Panc1 (cell line): ENCODE measurements at regions not wholly inside any gene's neighbourhood (a gene's known extent, or its start where the extent isn't known, plus 50 kb on each side); places are given as distances from the start of the nearest gene placed in this dataset.

Source experiments
- ATAC-seq: fragments of 200-7000 bp; cut with Tn5 transposase; 2 replicates; pipeline ENCODE4 v1.9.1; 2020; ENCODE audit warnings: mild to moderate bottlenecking, moderate library complexity
- BruUV-seq: library from RNA; stranded (reverse); fragments of 400-500 nt; replicated peaks from 2 replicates; lab custom pipeline; 2021; lab: Mats Ljungman, UMichigan
- CTCF ChIA-PET: fragments of 300-600 bp; sonication (Branson Sonifier 250); formaldehyde crosslinking; loops from one replicate; lab custom pipeline; 2022; ENCODE audit warnings: antibody characterized with exemption; lab: Charles Lee
- POLR2A ChIA-PET: fragments of 300-600 bp; sonication (Branson Sonifier 250); formaldehyde crosslinking; loops from one replicate; lab custom pipeline; 2022; ENCODE audit warnings: antibody characterized with exemption; lab: Charles Lee
- DNase-seq: peaks from one replicate; pipeline ENCODE4 v3.0.0-alpha.2; 2010; ENCODE audit warnings: low read depth, low spot score
- H3K27ac ChIP-seq: 2 replicates; pipeline ENCODE4 v1.5.1; 2011; ENCODE audit warnings: mild to moderate bottlenecking, low read length, inconsistent platforms
- H3K27me3 ChIP-seq: fragments of 200-500 bp; sonication (Bioruptor generic); 2 replicates; pipeline ENCODE4 v1.6.0; 2014; ENCODE audit warnings: low read length, inconsistent platforms; ENCODE audit not compliant: control insufficient read depth, insufficient read depth
- H3K36me3 ChIP-seq: fragments of 200-500 bp; sonication (Bioruptor generic); 2 replicates; pipeline ENCODE4 v1.5.1; 2014; ENCODE audit warnings: inconsistent platforms, mild to moderate bottlenecking, low read length, moderate library complexity; ENCODE audit not compliant: control insufficient read depth, insufficient read depth
- H3K4me1 ChIP-seq: 2 replicates; pipeline ENCODE4 v1.5.1; 2011; ENCODE audit warnings: inconsistent platforms, mild to moderate bottlenecking, low read length, moderate library complexity; ENCODE audit not compliant: control insufficient read depth, insufficient read depth
- H3K4me3 ChIP-seq, 2 experiments: 2 replicates each; pipeline ENCODE4 v1.5.1; 2011 to 2012; ENCODE audit warnings: low read depth in 2 of 2, low read length in 2 of 2, mild to moderate bottlenecking in 2 of 2, inconsistent platforms in 1 of 2, moderate library complexity in 1 of 2
- H3K9me3 ChIP-seq: fragments of 200-500 bp; sonication (Bioruptor generic); 2 replicates; pipeline ENCODE4 v1.5.1; 2014; ENCODE audit warnings: low read depth, mild to moderate bottlenecking, inconsistent platforms, low read length, moderate library complexity; ENCODE audit not compliant: control insufficient read depth, insufficient read depth
- CTCF ChIP-seq: fragments of 450-650 bp; IDR thresholded peaks from 2 replicates; pipeline ENCODE4 v1.5.1; 2017; ENCODE audit warnings: mild to moderate bottlenecking
- POLR2AphosphoS5 ChIP-seq: IDR thresholded peaks from 2 replicates; pipeline ENCODE4 v1.6.1; 2012; ENCODE audit warnings: mild to moderate bottlenecking, low read depth, low read length, moderate library complexity
- REST ChIP-seq, 2 experiments: IDR thresholded peaks; 2 replicates each; pipeline ENCODE4 v1.6.1; 2011 to 2012; ENCODE audit warnings: low read depth in 2 of 2, control low read depth in 1 of 2, low read length in 1 of 2, mild to moderate bottlenecking in 1 of 2, moderate library complexity in 1 of 2; ENCODE audit not compliant: insufficient read depth in 1 of 2
- SIN3A ChIP-seq: IDR thresholded peaks from 2 replicates; pipeline ENCODE4 v1.6.1; 2012; ENCODE audit warnings: low read depth, mild to moderate bottlenecking, low read length, moderate library complexity, borderline replicate concordance; ENCODE audit not compliant: insufficient read depth
- TCF7L2 ChIP-seq: IDR thresholded peaks from 2 replicates; pipeline ENCODE4 v1.6.1; 2011; ENCODE audit warnings: mild to moderate bottlenecking, low read depth, low read length, inconsistent platforms
- in situ Hi-C: cut with HindIII; loops from 2 replicates; pipeline ENCODE4 v1.10.0; 2016; ENCODE audit warnings: low sequenced_read_pairs, low pct_unique_long_range_greater_than_20kb
- intact Hi-C: fragments of 100-400 bp; cut with micrococcal nuclease; formaldehyde crosslinking; loops from one replicate; pipeline ENCODE4 v1.10.0; 2022; ENCODE audit not compliant: unreplicated experiment

- TF ChIP-seq REST (IDR thresholded peaks at IDR 0.05; ENCODE audit: insufficient read depth in 1 of 2, low read depth in 2 of 2, low read length in 1 of 2) (no peak), CTCF (no peak), POLR2AphosphoS5 (no peak), TCF7L2 (no peak), SIN3A (no peak)
- intact Hi-C loops (no loop called here), in situ Hi-C loops (no loop called here)
- Histone ChIP-seq H3K9me3 (peaks cover 2% of the 10 kb centered on the region; the same call in 1 of the 2 replicates), H3K36me3 (no peaks in the 10 kb centered on the region), H3K27me3 (no peaks in the 10 kb centered on the region), H3K4me3 (peak overlapping the region in 1 of 2 experiments; percentile 35; a peak in 2 of 4 replicates), H3K4me1 (peaks cover 5% of the 10 kb centered on the region; the same call in 1 of the 2 replicates), H3K27ac (peak overlapping the region; percentile 79)
- ATAC-seq (peak; percentile 97), DNase-seq (peak; percentile 88)
- ChIA-PET CTCF (no interaction called here), POLR2A (no interaction called here)
- no TSS peak for BruUV-seq
These were observed 439.9 kb downstream of the GADD45G start for GRCh38 chr9:90044710-90045151.

- Histone ChIP-seq H3K27me3 (no peaks in the 10 kb centered on the region), H3K4me1 (peaks cover 5% of the 10 kb centered on the region; the same call in 1 of the 2 replicates), H3K9me3 (peaks cover 2% of the 10 kb centered on the region; the same call in 1 of the 2 replicates), H3K4me3 (no peak overlapping the region), H3K27ac (no peak overlapping the region), H3K36me3 (no peaks in the 10 kb centered on the region)
- BruUV-seq = no TSS peak
- in situ Hi-C loops (no loop called here), intact Hi-C loops (no loop called here)
- ChIA-PET POLR2A (no interaction called here), CTCF (no interaction called here)
- TF ChIP-seq SIN3A = no peak
- TF ChIP-seq TCF7L2 = no peak
- TF ChIP-seq REST (IDR thresholded peaks at IDR 0.05; ENCODE audit: insufficient read depth in 1 of 2, low read depth in 2 of 2, low read length in 1 of 2) = no peak
- TF ChIP-seq POLR2AphosphoS5 = no peak
- TF ChIP-seq CTCF = no peak
- DNase-seq (no peak), ATAC-seq (no peak)
These were observed 441.6 kb downstream of the GADD45G start for GRCh38 chr9:90046317-90046861.
